Transverse colon (tissue), 4 donors: ENCODE measurements at regions not wholly inside any gene's neighbourhood (a gene's known extent, or its start where the extent isn't known, plus 50 kb on each side); places are given as distances from the start of the nearest gene placed in this dataset.

Source experiments
- DNase-seq: peaks from one replicate; pipeline ENCODE4 v3.0.0-alpha.2; 2019
- H3K27ac ChIP-seq, 4 donors: fragments of 200-600 bp; sonication (generic); 2 replicates each; pipeline ENCODE4 v1.5.1; 2016 to 2018; ENCODE audit warnings: inconsistent platforms in 4 of 4
- H3K27me3 ChIP-seq: fragments of 200-600 bp; sonication (generic); 2 replicates; pipeline ENCODE4 v1.5.1; 2017; ENCODE audit warnings: inconsistent platforms
- H3K36me3 ChIP-seq, 4 donors: fragments of 200-600 bp; sonication (generic); 2 replicates each; pipeline ENCODE4 v1.5.1; 2017 to 2019; ENCODE audit warnings: inconsistent platforms in 4 of 4
- H3K4me1 ChIP-seq, 4 donors: fragments of 200-600 bp; sonication (generic); 2 replicates each; pipeline ENCODE4 v1.5.1; 2017 to 2020; ENCODE audit warnings: inconsistent platforms in 4 of 4
- H3K4me3 ChIP-seq, 4 donors: fragments of 200-600 bp; sonication (generic); 1 replicate in 1 of 4; 2 replicates in 3 of 4; pipeline versions ENCODE4 v1.5.1 to v1.6.1; 2017 to 2019; ENCODE audit warnings: inconsistent platforms in 4 of 4
- H3K9me3 ChIP-seq, 2 donors: fragments of 200-600 bp; sonication (generic); 2 replicates each; pipeline ENCODE4 v1.5.1; 2017 to 2019; ENCODE audit warnings: inconsistent platforms in 2 of 2
- EP300 ChIP-seq: sonication (generic); formaldehyde crosslinking; IDR thresholded peaks from one replicate; pipeline ENCODE4 v1.6.1; 2017; ENCODE audit warnings: antibody characterized with exemption, low read depth
- POLR2A ChIP-seq: fragments of 450-650 bp; IDR thresholded peaks from one replicate; pipeline ENCODE4 v1.6.1; 2016; ENCODE audit warnings: antibody characterized with exemption, mild to moderate bottlenecking, moderate library complexity
- POLR2AphosphoS5 ChIP-seq, 3 donors: sonication (generic); formaldehyde crosslinking; IDR thresholded peaks; one replicate each; pipeline ENCODE4 v1.6.1; 2016; ENCODE audit warnings: antibody characterized with exemption in 3 of 3
- WGBS, 2 donors: methylation state at CpG; one replicate each; pipeline ENCODE4 v1.1.5; 2018; ENCODE audit warnings: low coverage in 1 of 2; 5-methylcytosine and 5-hydroxymethylcytosine counted together
- in situ Hi-C, 4 donors: fragments of 200-750 bp; cut with MboI; loops; one replicate each; pipeline versions ENCODE4 v1.15.0 to v1.15.1; 2017; ENCODE audit warnings: low sequenced_read_pairs in 3 of 4, low pct_ligation_motif_present in 1 of 4, low pct_unique_long_range_greater_than_20kb in 1 of 4
- intact Hi-C: fragments of 100-400 bp; cut with DNase I; formaldehyde crosslinking; loops from one replicate; pipeline ENCODE4 v1.15.1; 2023; ENCODE audit warnings: low total_unique reads
- TF ChIP-seq, protein P1 (sequence below), 5 experiments: fragments of 200-600 bp in 3 of 5; fragments of 450-650 bp in 2 of 5; sonication (generic) in 3 of 5; IDR thresholded peaks; 1 replicate in 2 of 5; 2 replicates in 3 of 5; pipeline ENCODE4 v1.5.1; 2016 to 2017; ENCODE audit warnings: antibody characterized with exemption in 5 of 5, inconsistent platforms in 3 of 5, mild to moderate bottlenecking in 2 of 5, moderate library complexity in 1 of 5

DNA sequence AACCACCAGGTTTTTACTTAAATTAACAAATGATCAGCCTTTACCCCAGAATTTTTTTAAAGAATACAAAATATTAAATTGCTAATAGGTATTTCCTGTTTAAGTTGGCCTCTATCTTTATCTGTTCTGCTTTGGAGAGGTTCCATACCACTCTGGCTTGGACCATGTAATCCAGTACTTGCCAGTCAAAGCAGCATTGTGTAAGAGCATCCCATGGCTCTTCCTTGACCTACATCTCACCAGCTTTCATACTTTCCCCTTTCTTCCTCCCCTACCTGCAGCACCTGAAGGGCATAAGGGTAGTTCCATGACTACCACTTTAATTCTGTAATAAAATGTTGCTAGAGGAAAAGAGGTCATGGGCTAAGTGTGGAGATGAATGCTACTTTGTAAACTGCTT, 140.8 kb upstream of the MTAP start:
- Histone ChIP-seq H3K27me3 (no peaks in the 10 kb centered on the region), H3K9me3 (no peaks in the 10 kb centered on the region), H3K27ac (no peak overlapping the region), H3K36me3 (no peaks in the 10 kb centered on the region), H3K4me1 (no peaks in the 10 kb centered on the region), H3K4me3 (no peak overlapping the region)
- no peak for DNase-seq
- in situ Hi-C loops (no loop called here), intact Hi-C loops (no loop called here)
- TF ChIP-seq, protein P1, sequence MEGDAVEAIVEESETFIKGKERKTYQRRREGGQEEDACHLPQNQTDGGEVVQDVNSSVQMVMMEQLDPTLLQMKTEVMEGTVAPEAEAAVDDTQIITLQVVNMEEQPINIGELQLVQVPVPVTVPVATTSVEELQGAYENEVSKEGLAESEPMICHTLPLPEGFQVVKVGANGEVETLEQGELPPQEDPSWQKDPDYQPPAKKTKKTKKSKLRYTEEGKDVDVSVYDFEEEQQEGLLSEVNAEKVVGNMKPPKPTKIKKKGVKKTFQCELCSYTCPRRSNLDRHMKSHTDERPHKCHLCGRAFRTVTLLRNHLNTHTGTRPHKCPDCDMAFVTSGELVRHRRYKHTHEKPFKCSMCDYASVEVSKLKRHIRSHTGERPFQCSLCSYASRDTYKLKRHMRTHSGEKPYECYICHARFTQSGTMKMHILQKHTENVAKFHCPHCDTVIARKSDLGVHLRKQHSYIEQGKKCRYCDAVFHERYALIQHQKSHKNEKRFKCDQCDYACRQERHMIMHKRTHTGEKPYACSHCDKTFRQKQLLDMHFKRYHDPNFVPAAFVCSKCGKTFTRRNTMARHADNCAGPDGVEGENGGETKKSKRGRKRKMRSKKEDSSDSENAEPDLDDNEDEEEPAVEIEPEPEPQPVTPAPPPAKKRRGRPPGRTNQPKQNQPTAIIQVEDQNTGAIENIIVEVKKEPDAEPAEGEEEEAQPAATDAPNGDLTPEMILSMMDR (IDR thresholded peaks at IDR 0.05) = no peak
- TF ChIP-seq POLR2A = no peak
- TF ChIP-seq EP300 = no peak
- no peak for TF ChIP-seq POLR2AphosphoS5 (IDR thresholded peaks at IDR 0.05)

DNA sequence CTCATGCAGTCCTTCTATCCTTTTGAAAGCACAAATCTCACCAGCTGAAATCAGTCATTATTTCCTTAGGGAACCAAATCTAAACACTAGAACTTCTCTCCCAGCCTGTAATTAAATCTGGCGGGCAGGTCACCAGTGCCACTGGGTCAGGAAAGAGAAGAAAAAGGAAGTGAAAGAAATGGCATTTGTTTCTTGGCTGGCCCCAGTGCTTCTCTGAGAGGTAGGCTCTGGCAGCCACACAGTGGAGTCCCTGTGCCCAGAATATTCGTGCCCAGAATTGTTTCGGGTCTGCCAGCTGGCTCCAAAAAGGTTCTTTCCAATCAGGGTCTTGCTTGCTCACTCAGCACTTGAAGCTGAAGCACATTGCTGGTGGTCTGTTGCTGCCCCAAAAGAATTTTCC, 133.9 kb upstream of the MTAP start:
- intact Hi-C loops = no loop called here
- H3K27ac ChIP-seq = no peak overlapping the region
- no peaks in the 10 kb centered on the region for H3K27me3 ChIP-seq
- in situ Hi-C loops = no loop called here
- WGBS, 2 donors = 60 to 66% methylated on average over 3 of the region's 3 CpGs
- H3K4me3 ChIP-seq = no peak overlapping the region
- TF ChIP-seq POLR2AphosphoS5 (IDR thresholded peaks at IDR 0.05) = no peak
- no peak for TF ChIP-seq POLR2A
- TF ChIP-seq, protein P1 (IDR thresholded peaks at IDR 0.05) = no peak
- no peak for TF ChIP-seq EP300
- no peaks in the 10 kb centered on the region for H3K36me3 ChIP-seq
- no peaks in the 10 kb centered on the region for H3K9me3 ChIP-seq
- DNase-seq = no peak
- H3K4me1 ChIP-seq = no peaks in the 10 kb centered on the region

DNA sequence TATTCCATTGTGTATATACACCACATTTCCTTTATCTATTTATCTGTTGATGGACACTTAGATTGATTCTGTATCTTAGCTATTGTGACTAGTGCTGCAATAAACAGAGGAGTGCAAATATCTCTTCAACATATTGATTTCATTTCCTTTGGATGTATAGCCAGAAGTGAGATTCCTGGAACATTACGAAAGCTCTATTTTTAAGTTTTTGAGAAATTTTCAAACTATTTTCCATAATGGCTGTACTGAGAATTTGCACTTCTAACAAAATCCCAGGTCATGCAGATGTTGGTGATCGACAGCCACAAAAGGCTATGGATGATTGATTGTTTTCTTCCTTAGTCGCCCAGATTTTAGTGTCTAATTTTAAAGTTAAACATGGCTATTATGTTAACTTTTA, 132.7 kb upstream of the MTAP start:
- Histone ChIP-seq H3K4me3 (no peak overlapping the region), H3K9me3 (no peaks in the 10 kb centered on the region), H3K27ac (no peak overlapping the region), H3K27me3 (no peaks in the 10 kb centered on the region), H3K4me1 (no peaks in the 10 kb centered on the region), H3K36me3 (no peaks in the 10 kb centered on the region)
- intact Hi-C loops = no loop called here
- in situ Hi-C loops = no loop called here
- WGBS, 2 donors = 65 to 71% methylated on average over 3 of the region's 3 CpGs
- no peak for DNase-seq
- no peak for TF ChIP-seq POLR2AphosphoS5 (IDR thresholded peaks at IDR 0.05)
- no peak for TF ChIP-seq POLR2A
- no peak for TF ChIP-seq EP300
- TF ChIP-seq, protein P1 (IDR thresholded peaks at IDR 0.05) = no peak

DNA sequence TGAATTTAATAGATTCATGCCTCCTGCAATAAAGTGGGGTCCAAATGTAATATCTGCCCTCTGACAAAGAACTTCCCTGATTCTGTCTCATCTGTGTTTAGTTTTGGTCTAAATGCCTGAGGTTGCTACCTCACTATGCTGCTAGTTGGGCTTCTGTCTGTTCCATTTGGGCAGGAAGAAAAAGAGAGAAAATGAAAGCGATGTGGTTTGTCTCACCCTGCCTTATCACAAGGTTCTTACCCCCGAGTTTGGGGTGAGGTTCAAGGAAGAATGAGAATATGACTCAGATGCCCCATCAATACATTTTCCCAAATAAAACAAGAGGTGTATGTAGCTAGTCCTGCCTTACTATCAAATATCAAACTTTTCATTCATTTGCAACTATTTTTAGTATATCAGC, 132.1 kb upstream of the MTAP start:
- TF ChIP-seq POLR2A = no peak
- TF ChIP-seq POLR2AphosphoS5 (IDR thresholded peaks at IDR 0.05) = no peak
- TF ChIP-seq, protein P1 (IDR thresholded peaks at IDR 0.05) = no peak
- no peak for TF ChIP-seq EP300
- H3K27ac ChIP-seq = no peak overlapping the region
- intact Hi-C loops = no loop called here
- DNase-seq = no peak
- no peaks in the 10 kb centered on the region for H3K4me1 ChIP-seq
- H3K4me3 ChIP-seq = no peak overlapping the region
- no peaks in the 10 kb centered on the region for H3K36me3 ChIP-seq
- in situ Hi-C loops = no loop called here
- 53 to 69% methylated on average over 2 of the region's 2 CpGs for WGBS, 2 donors
- no peaks in the 10 kb centered on the region for H3K9me3 ChIP-seq
- H3K27me3 ChIP-seq = no peaks in the 10 kb centered on the region
